Osteocyte (in vitro differentiated cells): ENCODE measurements at regions not wholly inside any gene's neighbourhood (a gene's known extent, or its start where the extent isn't known, plus 50 kb on each side); places are given as distances from the start of the nearest gene placed in this dataset.
"Not testable (repeated sequence)": the region's sequence is repeated elsewhere in the genome, so short reads cannot be mapped to it uniquely, and the experiment has no call there.

ENCODE experiments used
- DNase-seq: peaks from one replicate; pipeline ENCODE4 v3.0.0; 2021; ENCODE audit warnings: mixed read lengths; ENCODE audit not compliant: unreplicated experiment; ENCODE audit errors: extremely low spot score
- H3K27ac Mint-ChIP-seq: one replicate; pipeline ENCODE4 v1.8.0; 2021; ENCODE audit warnings: mild to moderate bottlenecking, mixed read lengths; ENCODE audit not compliant: unreplicated experiment
- H3K27me3 Mint-ChIP-seq: one replicate; pipeline ENCODE4 v1.8.0; 2021; ENCODE audit warnings: mixed read lengths; ENCODE audit not compliant: unreplicated experiment
- H3K36me3 Mint-ChIP-seq: one replicate; pipeline ENCODE4 v1.8.0; 2021; ENCODE audit warnings: mixed read lengths; ENCODE audit not compliant: unreplicated experiment
- H3K4me1 Mint-ChIP-seq: one replicate; pipeline ENCODE4 v1.8.0; 2021; ENCODE audit warnings: mixed read lengths; ENCODE audit not compliant: unreplicated experiment
- H3K4me3 Mint-ChIP-seq: one replicate; pipeline ENCODE4 v1.8.0; 2021; ENCODE audit warnings: mild to moderate bottlenecking, moderate library complexity, mixed read lengths; ENCODE audit not compliant: unreplicated experiment
- H3K9me3 Mint-ChIP-seq: one replicate; pipeline ENCODE4 v1.8.0; 2021; ENCODE audit warnings: mixed read lengths; ENCODE audit not compliant: unreplicated experiment
- TF ChIP-seq, protein P1 (sequence below): fragments of 200-600 bp; sonication (generic); IDR thresholded peaks from 2 replicates; pipeline ENCODE4 v1.5.0; 2021; ENCODE audit warnings: antibody characterized with exemption, mild to moderate bottlenecking, moderate library complexity

DNA sequence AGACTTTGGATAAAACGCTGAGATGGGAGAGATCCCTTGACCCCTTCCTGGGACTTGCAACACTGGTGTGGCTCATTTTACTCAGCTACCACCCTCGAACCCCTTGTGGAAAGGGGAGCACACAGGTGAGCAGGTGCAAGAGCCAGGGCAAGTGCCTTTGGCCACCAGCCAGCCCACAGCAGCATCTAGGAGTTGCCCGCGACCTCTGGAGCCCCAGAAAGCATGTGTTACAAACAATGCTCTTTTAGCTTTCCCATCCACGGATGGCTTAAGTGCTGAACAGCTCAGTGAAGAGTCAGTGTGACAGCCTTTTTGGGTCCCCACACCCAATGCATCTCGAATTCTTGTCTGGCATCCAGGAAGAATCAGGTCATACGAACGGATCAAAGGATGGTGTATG is 197.8 kb downstream of the MEMO1 start:
- no peak overlapping the region for H3K27ac Mint-ChIP-seq
- DNase-seq, result no peak
- H3K36me3 Mint-ChIP-seq, result no peaks in the 10 kb centered on the region

DNA sequence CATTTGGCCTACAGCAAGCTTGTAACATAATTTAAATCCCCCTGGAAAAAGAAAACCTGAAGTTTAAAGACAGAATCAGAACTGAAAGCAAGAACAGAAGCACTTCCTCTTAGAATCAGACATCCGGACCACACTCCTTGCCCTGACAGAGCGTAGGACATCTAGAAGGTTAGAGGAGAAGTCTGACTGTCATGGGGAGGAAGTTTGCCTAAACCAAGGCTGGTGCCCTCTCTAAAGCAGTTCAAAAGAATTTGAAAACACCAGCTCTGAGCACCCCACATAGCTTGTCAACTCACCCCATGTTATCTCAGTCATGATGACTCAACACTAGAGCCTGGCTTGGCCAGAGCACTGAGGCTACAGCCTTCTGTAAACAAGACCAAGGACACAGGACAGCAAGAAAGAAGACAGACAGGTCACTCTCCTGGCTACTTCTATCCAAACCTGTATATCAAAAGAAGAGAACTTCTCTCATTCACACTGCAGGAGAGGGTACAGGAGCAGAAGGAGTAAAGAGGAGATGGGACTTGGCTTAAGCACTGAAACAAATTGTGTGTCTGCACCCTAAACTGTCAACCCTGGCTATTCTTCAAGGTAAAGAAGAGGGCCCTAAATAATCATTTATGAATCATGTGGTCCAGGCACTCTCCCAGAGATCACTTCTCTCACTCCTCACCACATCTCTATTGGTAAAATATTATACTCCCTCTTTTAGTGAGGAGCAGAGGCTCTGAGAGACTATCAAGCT is 198.6 kb downstream of the MEMO1 start:
- TF ChIP-seq, protein P1, sequence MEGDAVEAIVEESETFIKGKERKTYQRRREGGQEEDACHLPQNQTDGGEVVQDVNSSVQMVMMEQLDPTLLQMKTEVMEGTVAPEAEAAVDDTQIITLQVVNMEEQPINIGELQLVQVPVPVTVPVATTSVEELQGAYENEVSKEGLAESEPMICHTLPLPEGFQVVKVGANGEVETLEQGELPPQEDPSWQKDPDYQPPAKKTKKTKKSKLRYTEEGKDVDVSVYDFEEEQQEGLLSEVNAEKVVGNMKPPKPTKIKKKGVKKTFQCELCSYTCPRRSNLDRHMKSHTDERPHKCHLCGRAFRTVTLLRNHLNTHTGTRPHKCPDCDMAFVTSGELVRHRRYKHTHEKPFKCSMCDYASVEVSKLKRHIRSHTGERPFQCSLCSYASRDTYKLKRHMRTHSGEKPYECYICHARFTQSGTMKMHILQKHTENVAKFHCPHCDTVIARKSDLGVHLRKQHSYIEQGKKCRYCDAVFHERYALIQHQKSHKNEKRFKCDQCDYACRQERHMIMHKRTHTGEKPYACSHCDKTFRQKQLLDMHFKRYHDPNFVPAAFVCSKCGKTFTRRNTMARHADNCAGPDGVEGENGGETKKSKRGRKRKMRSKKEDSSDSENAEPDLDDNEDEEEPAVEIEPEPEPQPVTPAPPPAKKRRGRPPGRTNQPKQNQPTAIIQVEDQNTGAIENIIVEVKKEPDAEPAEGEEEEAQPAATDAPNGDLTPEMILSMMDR, result no peak
- Mint-ChIP-seq H3K9me3 (no peaks in the 10 kb centered on the region), H3K4me1 (peaks cover 1% of the 10 kb centered on the region), H3K27ac (no peak overlapping the region), H3K36me3 (no peaks in the 10 kb centered on the region), H3K27me3 (peaks cover 5% of the 10 kb centered on the region), H3K4me3 (no peak overlapping the region)
- DNase-seq, result no peak

More for the DNA sequence above, 197.8 kb downstream of the MEMO1 start:
- Mint-ChIP-seq H3K4me3 (no peak overlapping the region), H3K9me3 (peaks cover 7% of the 10 kb centered on the region), H3K4me1 (peaks cover 1% of the 10 kb centered on the region), H3K27me3 (peaks cover 10% of the 10 kb centered on the region)
- TF ChIP-seq, protein P1, result no peak

DNA sequence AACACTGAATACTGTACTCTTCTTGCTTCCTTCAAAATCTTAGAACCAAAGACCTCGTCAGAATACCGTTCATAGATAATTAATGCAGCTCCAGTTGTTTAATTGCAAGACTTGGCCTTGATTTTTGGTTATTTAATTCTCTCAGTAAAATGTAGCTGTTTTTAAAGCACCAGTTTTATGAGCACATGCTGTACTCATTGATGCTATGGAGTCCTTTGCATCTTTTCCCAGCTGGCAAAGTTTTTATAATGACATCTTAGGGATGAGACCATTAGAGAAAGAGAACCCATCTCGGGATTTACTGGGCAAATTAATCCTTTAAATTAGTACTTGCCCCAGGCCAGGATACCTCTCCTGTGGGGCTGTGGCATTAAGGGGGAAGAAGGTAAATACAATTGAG is 199.3 kb downstream of the MEMO1 start:
- DNase-seq, result no peak
- TF ChIP-seq, protein P1, result no peak
- Mint-ChIP-seq H3K4me3 (no peak overlapping the region), H3K27ac (no peak overlapping the region), H3K36me3 (no peaks in the 10 kb centered on the region), H3K9me3 (no peaks in the 10 kb centered on the region), H3K4me1 (peaks cover 1% of the 10 kb centered on the region), H3K27me3 (peaks cover 5% of the 10 kb centered on the region)

DNA sequence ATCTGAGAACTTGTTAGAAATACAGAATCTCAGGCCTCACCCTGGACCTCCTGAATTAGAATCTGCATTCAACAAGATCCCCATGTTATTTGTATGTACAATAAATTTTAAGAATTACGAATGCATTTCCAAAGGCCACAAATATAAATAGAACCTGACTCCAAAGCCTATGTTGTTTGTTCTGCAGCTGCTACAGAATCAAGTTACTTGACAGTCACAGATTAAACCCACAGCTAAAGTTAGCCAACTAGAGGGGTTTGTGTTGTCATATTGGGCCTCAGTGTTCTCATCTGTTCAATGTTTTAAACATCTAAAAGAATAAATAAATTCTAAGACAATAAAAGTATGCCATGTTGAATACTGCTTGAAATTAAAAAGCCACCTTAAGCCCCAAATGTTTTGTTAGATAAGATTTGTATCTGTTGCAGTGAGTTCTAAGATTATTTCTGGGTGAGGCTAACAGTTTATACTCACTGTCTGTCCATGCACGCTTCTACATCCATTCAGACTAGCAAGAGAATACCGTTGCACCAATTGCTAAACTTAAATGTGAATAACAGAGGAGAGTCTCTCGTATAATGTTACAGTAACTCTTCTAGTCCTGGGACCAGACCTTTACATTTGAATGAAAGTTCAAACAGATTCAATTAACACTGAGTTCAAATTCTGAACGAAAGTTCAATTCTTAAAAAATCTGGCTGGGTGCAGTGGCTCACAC is 200.4 kb downstream of the MEMO1 start:
- no peak overlapping the region for H3K27ac Mint-ChIP-seq
- H3K4me1 Mint-ChIP-seq, result peaks cover 1% of the 10 kb centered on the region
- H3K36me3 Mint-ChIP-seq, result no peaks in the 10 kb centered on the region
- TF ChIP-seq, protein P1, result no peak
- DNase-seq, result no peak
- H3K27me3 Mint-ChIP-seq, result peaks cover 2% of the 10 kb centered on the region
- no peaks in the 10 kb centered on the region for H3K9me3 Mint-ChIP-seq
- no peak overlapping the region for H3K4me3 Mint-ChIP-seq

DNA sequence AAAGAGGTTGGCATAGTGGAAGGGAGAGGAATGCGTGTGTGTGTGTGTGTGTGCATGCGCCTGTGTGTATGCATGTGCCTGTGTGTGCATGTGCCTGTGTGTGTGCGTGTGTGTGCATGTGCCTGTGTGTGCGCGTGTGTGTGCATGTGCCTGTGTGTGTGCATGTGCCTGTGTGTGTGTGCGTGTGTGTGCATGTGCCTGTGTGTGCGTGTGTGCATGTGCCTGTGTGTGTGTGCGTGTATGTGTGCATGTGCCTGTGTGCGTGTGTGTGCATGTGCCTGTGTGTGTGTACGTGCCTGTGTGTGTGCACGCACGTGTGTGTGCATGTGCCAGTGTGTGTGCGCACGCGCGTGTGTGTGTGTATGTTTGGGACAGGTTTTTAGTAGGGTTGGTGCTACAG is 205.1 kb downstream of the MEMO1 start:
- Mint-ChIP-seq H3K27ac (no peak overlapping the region), H3K4me3 (no peak overlapping the region), H3K36me3 (no peaks in the 10 kb centered on the region), H3K4me1 (no peaks in the 10 kb centered on the region), H3K9me3 (no peaks in the 10 kb centered on the region), H3K27me3 (no peaks in the 10 kb centered on the region)
- TF ChIP-seq, protein P1, result no peak
- DNase-seq, result no peak

DNA sequence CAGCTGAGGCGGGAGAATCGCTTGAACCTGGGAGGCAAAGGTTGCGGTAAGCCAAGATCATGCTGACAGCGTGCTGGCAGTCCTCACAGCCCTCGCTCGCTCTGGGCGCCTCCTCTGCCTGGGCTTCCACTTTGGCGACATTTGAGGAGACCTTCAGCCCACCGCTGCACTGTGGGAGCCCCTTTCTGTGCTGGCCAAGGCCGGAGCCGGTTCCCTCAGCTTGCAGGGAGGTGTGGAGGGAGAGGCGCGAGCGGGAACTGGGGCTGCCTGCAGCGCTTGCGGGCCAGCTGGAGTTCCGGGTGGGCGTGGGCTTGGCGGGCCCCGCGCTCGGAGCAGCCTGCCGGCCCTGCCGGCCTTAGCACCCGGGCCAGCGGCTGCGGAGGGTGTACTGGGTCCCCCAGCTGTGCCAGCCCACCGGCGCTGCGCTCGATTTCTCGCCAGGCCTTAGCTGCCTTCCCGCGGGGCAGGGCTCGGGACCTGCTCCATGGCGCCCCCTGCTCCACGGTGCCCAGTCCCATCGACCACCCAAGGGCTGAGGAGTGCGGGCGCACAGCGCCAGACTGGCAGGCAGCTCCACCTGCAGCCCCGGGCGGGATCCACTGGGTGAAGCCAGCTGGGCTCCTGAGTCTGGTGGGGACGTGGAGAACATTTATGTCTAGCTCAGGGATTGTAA is 207.2 kb downstream of the MEMO1 start:
- not testable (repeated sequence) for DNase-seq, H3K36me3 Mint-ChIP-seq, H3K27ac Mint-ChIP-seq, H3K4me1 Mint-ChIP-seq, H3K27me3 Mint-ChIP-seq, H3K9me3 Mint-ChIP-seq, H3K4me3 Mint-ChIP-seq
